ENCODE measurements at regions not wholly inside any gene's neighbourhood (a gene's known extent, or its start where the extent isn't known, plus 50 kb on each side); places are given as distances from the start of the nearest gene placed in this dataset.
"Not testable (repeated sequence)": the region's sequence is repeated elsewhere in the genome, so short reads cannot be mapped to it uniquely, and the experiment has no call there.

DNA sequence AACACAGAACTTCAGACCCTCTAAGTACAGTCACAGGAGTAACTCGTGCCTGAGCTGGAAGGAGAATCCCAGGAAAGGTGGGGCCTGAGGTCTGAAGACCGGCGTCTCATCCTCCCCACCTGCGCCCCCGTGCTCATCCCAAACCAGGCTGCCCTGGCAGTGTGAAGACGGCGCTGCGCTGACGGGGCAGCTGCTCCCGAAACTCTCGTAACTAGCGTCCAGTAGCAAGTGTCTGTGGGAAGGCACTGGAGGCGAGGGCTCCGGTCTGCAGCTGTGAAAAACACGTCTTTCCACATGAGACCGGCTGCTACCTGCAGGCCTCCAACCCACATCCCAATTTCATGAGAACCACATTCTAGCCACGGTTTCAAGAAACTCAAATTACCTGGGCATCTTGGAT lies 136.6 kb upstream of the RNF32 start:
- Histone ChIP-seq H3K27ac (ENCODE audit: low read length, poor library complexity, severe bottlenecking) (no peak overlapping the region), H3K4me3 (ENCODE audit: insufficient read depth in 1 of 2, low read depth in 1 of 2, low read length in 2 of 2) (no peak overlapping the region), H3K9ac (ENCODE audit: low read length) (no peak overlapping the region), H2BK5ac (ENCODE audit: low read depth, low read length, poor library complexity, severe bottlenecking) (no peak overlapping the region), H2BK15ac (ENCODE audit: low read depth, poor library complexity, severe bottlenecking) (no peak overlapping the region), H2BK12ac (ENCODE audit: low read length in 2 of 2) (no peak overlapping the region), H3K9me3 (ENCODE audit: control insufficient read depth, low read length) (peaks cover 12% of the 10 kb centered on the region), H3K18ac (ENCODE audit: low read depth in 1 of 2, low read length in 2 of 2) (no peak overlapping the region), H3K4me2 (ENCODE audit: low read length, poor library complexity, severe bottlenecking) (no peak overlapping the region), H3K4me1 (ENCODE audit: control insufficient read depth, insufficient read depth, low read depth, low read length) (peaks cover 10% of the 10 kb centered on the region), H2BK120ac (ENCODE audit: low read depth, low read length) (no peak overlapping the region), H4K8ac (ENCODE audit: low read length) (no peak overlapping the region), H3K27me3 (ENCODE audit: control insufficient read depth in 1 of 2, insufficient read depth in 1 of 2, low read length in 2 of 2) (no peaks in the 10 kb centered on the region), H2AFZ (ENCODE audit: low read depth, low read length) (no peak overlapping the region), H3K4ac (ENCODE audit: low read depth in 1 of 2, low read length in 2 of 2) (no peak overlapping the region), H3K14ac (ENCODE audit: low read length in 2 of 2) (no peak overlapping the region), H2AK5ac (ENCODE audit: low read length, severe bottlenecking) (no peak overlapping the region), H3K79me1 (replicated peaks; ENCODE audit: low read length, poor library complexity, severe bottlenecking) (no peaks in the 10 kb centered on the region), H4K91ac (ENCODE audit: low read length) (no peak overlapping the region), H3K36me3 (ENCODE audit: control insufficient read depth in 1 of 2, insufficient read depth in 2 of 2, low read depth in 1 of 2, low read length in 2 of 2) (no peaks in the 10 kb centered on the region), H3K23ac (ENCODE audit: low read length in 2 of 2) (no peak overlapping the region)
- no peak for DNase-seq
- WGBS, result 85% methylated on average over 17 of the region's 17 CpGs

DNA sequence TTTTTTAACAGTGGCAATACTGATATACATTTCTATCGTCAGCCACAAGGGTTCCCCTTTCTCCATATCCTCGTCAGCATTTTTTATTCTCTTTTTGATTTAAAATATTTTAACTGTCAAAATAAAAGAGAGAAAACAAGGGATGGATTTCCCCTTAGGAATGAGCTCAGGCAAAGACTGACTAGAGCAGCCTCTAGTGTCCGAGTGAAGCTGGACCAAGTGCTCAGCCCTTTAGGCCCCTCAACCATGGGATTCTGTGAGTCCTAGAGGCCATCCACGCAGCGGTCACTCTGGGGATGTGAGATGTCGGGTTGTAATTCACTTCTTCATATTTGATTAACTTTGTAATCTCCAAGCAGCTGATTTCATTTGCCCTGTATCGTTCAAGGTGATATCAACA lies 137.4 kb upstream of the RNF32 start:
- no peak overlapping the region for H4K91ac ChIP-seq (ENCODE audit: low read length)
- H2BK12ac ChIP-seq (ENCODE audit: low read length in 2 of 2), result no peak overlapping the region
- H3K9me3 ChIP-seq (ENCODE audit: control insufficient read depth, low read length), result peaks cover 11% of the 10 kb centered on the region
- no peaks in the 10 kb centered on the region for H3K27me3 ChIP-seq (ENCODE audit: control insufficient read depth in 1 of 2, insufficient read depth in 1 of 2, low read length in 2 of 2)
- no peak overlapping the region for H2BK5ac ChIP-seq (ENCODE audit: low read depth, low read length, poor library complexity, severe bottlenecking)
- H3K4me2 ChIP-seq (ENCODE audit: low read length, poor library complexity, severe bottlenecking), result no peak overlapping the region
- no peak overlapping the region for H3K14ac ChIP-seq (ENCODE audit: low read length in 2 of 2)
- no peak overlapping the region for H2BK120ac ChIP-seq (ENCODE audit: low read depth, low read length)
- WGBS, result 61% methylated on average over 2 of the region's 7 CpGs
- no peak overlapping the region for H2AFZ ChIP-seq (ENCODE audit: low read depth, low read length)
- no peak overlapping the region for H3K4me3 ChIP-seq (ENCODE audit: insufficient read depth in 1 of 2, low read depth in 1 of 2, low read length in 2 of 2)
- no peak overlapping the region for H2AK5ac ChIP-seq (ENCODE audit: low read length, severe bottlenecking)
- peaks cover 10% of the 10 kb centered on the region for H3K4me1 ChIP-seq (ENCODE audit: control insufficient read depth, insufficient read depth, low read depth, low read length)
- H3K23ac ChIP-seq (ENCODE audit: low read length in 2 of 2), result no peak overlapping the region
- no peak overlapping the region for H2BK15ac ChIP-seq (ENCODE audit: low read depth, poor library complexity, severe bottlenecking)
- no peak overlapping the region for H4K8ac ChIP-seq (ENCODE audit: low read length)
- H3K79me1 ChIP-seq (replicated peaks; ENCODE audit: low read length, poor library complexity, severe bottlenecking), result no peaks in the 10 kb centered on the region
- no peak overlapping the region for H3K27ac ChIP-seq (ENCODE audit: low read length, poor library complexity, severe bottlenecking)
- H3K36me3 ChIP-seq (ENCODE audit: control insufficient read depth in 1 of 2, insufficient read depth in 2 of 2, low read depth in 1 of 2, low read length in 2 of 2), result no peaks in the 10 kb centered on the region
- H3K9ac ChIP-seq (ENCODE audit: low read length), result no peak overlapping the region
- DNase-seq, result no peak
- H3K18ac ChIP-seq (ENCODE audit: low read depth in 1 of 2, low read length in 2 of 2), result no peak overlapping the region
- no peak overlapping the region for H3K4ac ChIP-seq (ENCODE audit: low read depth in 1 of 2, low read length in 2 of 2)

DNA sequence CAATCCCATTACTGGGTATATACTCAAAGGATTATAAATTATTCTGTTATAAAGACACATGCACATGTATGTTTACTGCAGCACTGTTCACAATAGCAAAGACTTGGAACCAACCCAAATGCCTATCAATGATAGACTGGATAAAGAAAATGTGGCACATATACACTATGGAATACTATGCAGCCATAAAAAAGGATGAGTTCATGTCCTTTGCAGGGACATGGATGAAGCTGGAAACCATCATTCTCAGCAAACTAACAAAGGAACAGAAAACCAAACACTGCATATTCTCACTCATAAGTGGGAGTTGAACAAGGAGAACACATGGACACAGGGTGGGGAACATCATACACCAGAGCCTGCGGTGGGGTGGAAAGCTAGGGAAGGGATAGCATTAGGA lies 138.8 kb upstream of the RNF32 start:
- not testable (repeated sequence) for H3K14ac ChIP-seq (ENCODE audit: low read length in 2 of 2); H2BK120ac ChIP-seq (ENCODE audit: low read depth, low read length); DNase-seq; H3K4me3 ChIP-seq (ENCODE audit: insufficient read depth in 1 of 2, low read depth in 1 of 2, low read length in 2 of 2); H4K91ac ChIP-seq (ENCODE audit: low read length); H3K9ac ChIP-seq (ENCODE audit: low read length); H2BK5ac ChIP-seq (ENCODE audit: low read depth, low read length, poor library complexity, severe bottlenecking); H3K4ac ChIP-seq (ENCODE audit: low read depth in 1 of 2, low read length in 2 of 2); H3K18ac ChIP-seq (ENCODE audit: low read depth in 1 of 2, low read length in 2 of 2); H2AFZ ChIP-seq (ENCODE audit: low read depth, low read length); H3K27me3 ChIP-seq (ENCODE audit: control insufficient read depth in 1 of 2, insufficient read depth in 1 of 2, low read length in 2 of 2); H4K8ac ChIP-seq (ENCODE audit: low read length); H2BK15ac ChIP-seq (ENCODE audit: low read depth, poor library complexity, severe bottlenecking); H3K36me3 ChIP-seq (ENCODE audit: control insufficient read depth in 1 of 2, insufficient read depth in 2 of 2, low read depth in 1 of 2, low read length in 2 of 2); H3K4me2 ChIP-seq (ENCODE audit: low read length, poor library complexity, severe bottlenecking); H2BK12ac ChIP-seq (ENCODE audit: low read length in 2 of 2); H2AK5ac ChIP-seq (ENCODE audit: low read length, severe bottlenecking); H3K27ac ChIP-seq (ENCODE audit: low read length, poor library complexity, severe bottlenecking); H3K79me1 ChIP-seq (replicated peaks; ENCODE audit: low read length, poor library complexity, severe bottlenecking); H3K23ac ChIP-seq (ENCODE audit: low read length in 2 of 2)
- no CpG with 5 or more reads among the region's 1 CpG for WGBS
- H3K4me1 ChIP-seq (ENCODE audit: control insufficient read depth, insufficient read depth, low read depth, low read length), result peaks cover 10% of the 10 kb centered on the region
- H3K9me3 ChIP-seq (ENCODE audit: control insufficient read depth, low read length), result peaks cover 11% of the 10 kb centered on the region

DNA sequence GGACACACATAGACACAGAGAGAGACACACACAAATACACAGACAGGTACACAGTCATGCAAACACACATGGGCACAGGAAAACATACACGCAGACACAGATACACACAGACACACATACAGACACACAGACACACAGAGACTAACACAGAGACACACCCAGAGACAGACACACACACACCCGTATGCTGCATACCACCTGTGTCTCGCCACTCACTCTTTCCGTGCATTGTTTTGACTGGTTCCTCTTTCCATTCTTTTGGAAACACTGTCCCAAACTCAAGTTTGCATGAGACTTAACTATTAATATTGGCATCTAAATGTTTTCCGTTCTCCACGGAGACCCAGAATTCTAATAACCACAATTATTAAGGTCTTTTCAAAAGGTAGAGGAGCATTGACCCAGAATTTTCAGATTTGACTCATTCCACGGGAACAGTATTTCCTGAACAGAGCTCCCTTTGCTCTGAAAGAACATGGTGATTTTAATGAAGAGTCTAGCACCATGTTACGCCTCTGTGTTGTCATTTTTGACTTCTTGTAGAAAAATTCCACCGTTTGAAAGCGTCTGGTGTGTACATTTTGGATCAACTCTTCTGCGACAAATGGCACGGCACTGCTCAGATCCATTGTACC lies 141.2 kb upstream of the RNF32 start:
- WGBS, result 77% methylated on average over 12 of the region's 12 CpGs
- Histone ChIP-seq H3K27ac (ENCODE audit: low read length, poor library complexity, severe bottlenecking) (no peak overlapping the region), H3K9ac (ENCODE audit: low read length) (no peak overlapping the region), H2BK5ac (ENCODE audit: low read depth, low read length, poor library complexity, severe bottlenecking) (no peak overlapping the region), H4K91ac (ENCODE audit: low read length) (no peak overlapping the region), H3K23ac (ENCODE audit: low read length in 2 of 2) (no peak overlapping the region), H3K9me3 (ENCODE audit: control insufficient read depth, low read length) (peaks cover 6% of the 10 kb centered on the region), H2AK5ac (ENCODE audit: low read length, severe bottlenecking) (no peak overlapping the region), H3K79me1 (replicated peaks; ENCODE audit: low read length, poor library complexity, severe bottlenecking) (no peaks in the 10 kb centered on the region), H3K27me3 (ENCODE audit: control insufficient read depth in 1 of 2, insufficient read depth in 1 of 2, low read length in 2 of 2) (no peaks in the 10 kb centered on the region), H4K8ac (ENCODE audit: low read length) (no peak overlapping the region), H3K14ac (ENCODE audit: low read length in 2 of 2) (no peak overlapping the region), H2BK15ac (ENCODE audit: low read depth, poor library complexity, severe bottlenecking) (no peak overlapping the region), H3K36me3 (ENCODE audit: control insufficient read depth in 1 of 2, insufficient read depth in 2 of 2, low read depth in 1 of 2, low read length in 2 of 2) (no peaks in the 10 kb centered on the region), H3K4ac (ENCODE audit: low read depth in 1 of 2, low read length in 2 of 2) (no peak overlapping the region), H2BK12ac (ENCODE audit: low read length in 2 of 2) (no peak overlapping the region), H2AFZ (ENCODE audit: low read depth, low read length) (no peak overlapping the region), H3K18ac (ENCODE audit: low read depth in 1 of 2, low read length in 2 of 2) (no peak overlapping the region), H3K4me2 (ENCODE audit: low read length, poor library complexity, severe bottlenecking) (no peak overlapping the region), H2BK120ac (ENCODE audit: low read depth, low read length) (no peak overlapping the region), H3K4me3 (ENCODE audit: insufficient read depth in 1 of 2, low read depth in 1 of 2, low read length in 2 of 2) (no peak overlapping the region), H3K4me1 (ENCODE audit: control insufficient read depth, insufficient read depth, low read depth, low read length) (peaks cover 2% of the 10 kb centered on the region)
- no peak for DNase-seq

Data from mesenchymal stem cell (in vitro differentiated cells and primary cell).